Kidney epithelial cell (primary cell): ENCODE measurements at regions not wholly inside any gene's neighbourhood (a gene's known extent, or its start where the extent isn't known, plus 50 kb on each side); places are given as distances from the start of the nearest gene placed in this dataset.

Experiments used
- DNase-seq: peaks from one replicate; pipeline ENCODE4 v3.0.0-alpha.2; 2010; ENCODE audit warnings: low read depth
- H3K27me3 ChIP-seq: 2 replicates; pipeline ENCODE4 v1.6.0; 2011; ENCODE audit warnings: low read length; ENCODE audit not compliant: control insufficient read depth, insufficient read depth
- H3K36me3 ChIP-seq: 2 replicates; pipeline ENCODE4 v1.5.1; 2011; ENCODE audit warnings: low read length; ENCODE audit not compliant: control insufficient read depth, insufficient read depth
- H3K4me3 ChIP-seq: 2 replicates; pipeline ENCODE4 v1.5.1; 2011; ENCODE audit warnings: low read depth, mild to moderate bottlenecking, control low read depth, low read length
- CTCF ChIP-seq: IDR thresholded peaks from 2 replicates; pipeline ENCODE4 v1.5.1; 2011; ENCODE audit warnings: mild to moderate bottlenecking, moderate library complexity, low read length, control low read depth, inconsistent platforms; ENCODE audit not compliant: insufficient read depth, poor library complexity, severe bottlenecking

- no peak for TF ChIP-seq CTCF
- DNase-seq, result no peak
These were observed 153.4 kb downstream of the FMR1NB start for GRCh38 chrX:148134578-148134977.

GRCh38 chrX:148135738-148136137 is 154.6 kb downstream of the FMR1NB start:
- no peak for TF ChIP-seq CTCF
- DNase-seq, result no peak
- H3K27me3 ChIP-seq, result no peaks in the 10 kb centered on the region
- H3K4me3 ChIP-seq, result no peak overlapping the region
- H3K36me3 ChIP-seq, result no peaks in the 10 kb centered on the region

More at GRCh38 chrX:148134578-148134977, 153.4 kb downstream of the FMR1NB start:
- H3K4me3 ChIP-seq, result no peak overlapping the region
- H3K36me3 ChIP-seq, result no peaks in the 10 kb centered on the region
- no peaks in the 10 kb centered on the region for H3K27me3 ChIP-seq

GRCh38 chrX:148146121-148146520 is 165.0 kb downstream of the FMR1NB start:
- TF ChIP-seq CTCF, result no peak
- Histone ChIP-seq H3K36me3 (no peaks in the 10 kb centered on the region), H3K27me3 (no peaks in the 10 kb centered on the region)

GRCh38 chrX:148156986-148157385 is 175.8 kb downstream of the FMR1NB start:
- no peaks in the 10 kb centered on the region for H3K27me3 ChIP-seq
- no peak for DNase-seq
- TF ChIP-seq CTCF, result no peak
- H3K36me3 ChIP-seq, result no peaks in the 10 kb centered on the region
- no peak overlapping the region for H3K4me3 ChIP-seq

More at GRCh38 chrX:148146121-148146520, 165.0 kb downstream of the FMR1NB start:
- no peak overlapping the region for H3K4me3 ChIP-seq
- no peak for DNase-seq

GRCh38 chrX:148159796-148160195 is 178.7 kb downstream of the FMR1NB start:
- no peaks in the 10 kb centered on the region for H3K27me3 ChIP-seq
- no peak for TF ChIP-seq CTCF
- H3K4me3 ChIP-seq, result no peak overlapping the region
- H3K36me3 ChIP-seq, result no peaks in the 10 kb centered on the region
- DNase-seq, result no peak

- Histone ChIP-seq H3K27me3 (no peaks in the 10 kb centered on the region), H3K4me3 (no peak overlapping the region), H3K36me3 (no peaks in the 10 kb centered on the region)
- DNase-seq, result no peak
- TF ChIP-seq CTCF, result no peak
These were observed 180.6 kb downstream of the FMR1NB start for GRCh38 chrX:148161701-148162100.
